ENCODE measurements at regions not wholly inside any gene's neighbourhood (a gene's known extent, or its start where the extent isn't known, plus 50 kb on each side); places are given as distances from the start of the nearest gene placed in this dataset.

- no peak for DNase-seq
Observed at GRCh38 chr13:107374038-107374437, 806.1 kb upstream of the ARGLU1 start.

GRCh38 chr13:107373551-107373950 is 805.6 kb upstream of the ARGLU1 start:
- no peak for DNase-seq

GRCh38 chr13:107370015-107370785 is 802.3 kb upstream of the ARGLU1 start:
- DNase-seq = no peak

- no peak for DNase-seq
Observed at GRCh38 chr13:107367258-107367657, 799.3 kb upstream of the ARGLU1 start.

GRCh38 chr13:107365466-107366215 is 797.7 kb upstream of the ARGLU1 start:
- DNase-seq = no peak

GRCh38 chr13:107364658-107365057 is 796.7 kb upstream of the ARGLU1 start:
- DNase-seq = no peak

GRCh38 chr13:107361666-107362065 is 793.7 kb upstream of the ARGLU1 start:
- DNase-seq = no peak

GRCh38 chr13:107360010-107360409 is 792.1 kb upstream of the ARGLU1 start:
- no peak for DNase-seq

GRCh38 chr13:107358866-107359265 is 790.9 kb upstream of the ARGLU1 start:
- DNase-seq = no peak

- no peak for DNase-seq
Observed at GRCh38 chr13:107351305-107351704, 783.4 kb upstream of the ARGLU1 start.

GRCh38 chr13:107348925-107349324 is 781.0 kb upstream of the ARGLU1 start:
- no peak for DNase-seq

- no peak for DNase-seq
Observed at GRCh38 chr13:107348471-107348870, 780.5 kb upstream of the ARGLU1 start.

GRCh38 chr13:107347641-107348369 is 779.9 kb upstream of the ARGLU1 start:
- no peak for DNase-seq

- no peak for DNase-seq
Observed at GRCh38 chr13:107342747-107343146, 774.8 kb upstream of the ARGLU1 start.

- no peak for DNase-seq
Observed at GRCh38 chr13:107339209-107339608, 771.3 kb upstream of the ARGLU1 start.

- DNase-seq = no peak
Observed at GRCh38 chr13:107332188-107332587, 764.3 kb upstream of the ARGLU1 start.

- DNase-seq = no peak
Observed at GRCh38 chr13:107331359-107331758, 763.4 kb upstream of the ARGLU1 start.

GRCh38 chr13:107330484-107330883 is 762.5 kb upstream of the ARGLU1 start:
- no peak for DNase-seq

GRCh38 chr13:107329991-107330390 is 762.1 kb upstream of the ARGLU1 start:
- DNase-seq = no peak

GRCh38 chr13:107324416-107325204 is 756.7 kb upstream of the ARGLU1 start:
- no peak for DNase-seq

GRCh38 chr13:107322228-107322627 is 754.3 kb upstream of the ARGLU1 start:
- DNase-seq = no peak

- DNase-seq = no peak
Observed at GRCh38 chr13:107305178-107305577, 737.2 kb upstream of the ARGLU1 start.

All from NCI-H2171 treated with DMSO at 0.1 percent for 48 hours (cell line).